Retinal pigment epithelial cell (primary cell): ENCODE measurements at regions not wholly inside any gene's neighbourhood (a gene's known extent, or its start where the extent isn't known, plus 50 kb on each side); places are given as distances from the start of the nearest gene placed in this dataset.

Source experiments
- DNase-seq: peaks from one replicate; pipeline ENCODE4 v3.0.0-alpha.2; 2010; ENCODE audit warnings: low read depth
- H3K4me3 ChIP-seq: 2 replicates; pipeline ENCODE4 v1.5.1; 2011; ENCODE audit warnings: mild to moderate bottlenecking, low read length, control low read depth, moderate library complexity
- TF ChIP-seq, protein P1 (sequence below): conservative IDR thresholded peaks from 2 replicates; pipeline ENCODE4 v1.5.1; 2011; ENCODE audit warnings: low read depth, low read length, control low read depth, inconsistent platforms

DNA sequence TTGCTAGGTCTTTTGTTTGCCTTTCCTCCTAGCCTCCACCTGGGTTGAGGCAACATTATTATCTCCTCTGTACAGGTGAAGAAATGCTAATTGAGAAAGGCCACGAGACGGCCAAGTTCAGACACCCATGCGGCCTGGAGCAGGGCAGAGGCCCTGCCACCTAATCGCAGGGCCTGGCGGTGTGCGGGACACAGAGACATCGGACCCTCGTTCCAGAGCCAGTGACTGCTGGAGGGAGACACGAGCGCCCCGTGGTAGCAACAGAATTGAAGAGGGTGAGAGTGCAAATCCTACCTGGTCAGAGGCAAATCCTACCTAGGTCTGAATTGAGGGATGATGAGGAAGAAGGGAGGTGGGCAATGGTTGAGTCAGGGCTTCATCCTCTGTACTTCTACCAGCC is 113.8 kb upstream of the MEF2A start:
- TF ChIP-seq, protein P1, sequence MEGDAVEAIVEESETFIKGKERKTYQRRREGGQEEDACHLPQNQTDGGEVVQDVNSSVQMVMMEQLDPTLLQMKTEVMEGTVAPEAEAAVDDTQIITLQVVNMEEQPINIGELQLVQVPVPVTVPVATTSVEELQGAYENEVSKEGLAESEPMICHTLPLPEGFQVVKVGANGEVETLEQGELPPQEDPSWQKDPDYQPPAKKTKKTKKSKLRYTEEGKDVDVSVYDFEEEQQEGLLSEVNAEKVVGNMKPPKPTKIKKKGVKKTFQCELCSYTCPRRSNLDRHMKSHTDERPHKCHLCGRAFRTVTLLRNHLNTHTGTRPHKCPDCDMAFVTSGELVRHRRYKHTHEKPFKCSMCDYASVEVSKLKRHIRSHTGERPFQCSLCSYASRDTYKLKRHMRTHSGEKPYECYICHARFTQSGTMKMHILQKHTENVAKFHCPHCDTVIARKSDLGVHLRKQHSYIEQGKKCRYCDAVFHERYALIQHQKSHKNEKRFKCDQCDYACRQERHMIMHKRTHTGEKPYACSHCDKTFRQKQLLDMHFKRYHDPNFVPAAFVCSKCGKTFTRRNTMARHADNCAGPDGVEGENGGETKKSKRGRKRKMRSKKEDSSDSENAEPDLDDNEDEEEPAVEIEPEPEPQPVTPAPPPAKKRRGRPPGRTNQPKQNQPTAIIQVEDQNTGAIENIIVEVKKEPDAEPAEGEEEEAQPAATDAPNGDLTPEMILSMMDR = no peak
- DNase-seq = no peak
- H3K4me3 ChIP-seq = no peak overlapping the region

GRCh38 chr15:99452728-99453636 is 112.8 kb upstream of the MEF2A start:
- TF ChIP-seq, protein P1 = no peak
- DNase-seq = no peak
- H3K4me3 ChIP-seq = no peak overlapping the region

DNA sequence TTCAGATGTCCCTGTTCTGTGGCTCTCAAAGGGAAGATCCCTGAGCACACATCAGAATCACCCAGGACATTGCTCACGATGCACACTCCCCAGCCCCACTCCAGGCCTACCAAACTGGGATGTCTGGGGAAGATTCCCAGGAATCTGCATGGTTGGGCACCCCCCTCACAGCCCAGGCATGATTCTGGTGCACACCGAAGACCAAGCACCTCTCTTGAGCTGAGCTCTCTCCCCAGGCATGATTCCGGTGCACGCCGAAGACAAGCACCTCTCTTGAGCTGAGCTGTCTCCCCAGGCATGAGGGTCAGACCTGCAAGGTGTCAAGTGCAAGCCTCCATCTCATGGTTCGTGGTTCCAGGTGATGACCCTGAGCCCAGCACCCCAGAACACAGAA is 112.2 kb upstream of the MEF2A start:
- TF ChIP-seq, protein P1 = no peak
- DNase-seq = no peak
- H3K4me3 ChIP-seq = no peak overlapping the region

DNA sequence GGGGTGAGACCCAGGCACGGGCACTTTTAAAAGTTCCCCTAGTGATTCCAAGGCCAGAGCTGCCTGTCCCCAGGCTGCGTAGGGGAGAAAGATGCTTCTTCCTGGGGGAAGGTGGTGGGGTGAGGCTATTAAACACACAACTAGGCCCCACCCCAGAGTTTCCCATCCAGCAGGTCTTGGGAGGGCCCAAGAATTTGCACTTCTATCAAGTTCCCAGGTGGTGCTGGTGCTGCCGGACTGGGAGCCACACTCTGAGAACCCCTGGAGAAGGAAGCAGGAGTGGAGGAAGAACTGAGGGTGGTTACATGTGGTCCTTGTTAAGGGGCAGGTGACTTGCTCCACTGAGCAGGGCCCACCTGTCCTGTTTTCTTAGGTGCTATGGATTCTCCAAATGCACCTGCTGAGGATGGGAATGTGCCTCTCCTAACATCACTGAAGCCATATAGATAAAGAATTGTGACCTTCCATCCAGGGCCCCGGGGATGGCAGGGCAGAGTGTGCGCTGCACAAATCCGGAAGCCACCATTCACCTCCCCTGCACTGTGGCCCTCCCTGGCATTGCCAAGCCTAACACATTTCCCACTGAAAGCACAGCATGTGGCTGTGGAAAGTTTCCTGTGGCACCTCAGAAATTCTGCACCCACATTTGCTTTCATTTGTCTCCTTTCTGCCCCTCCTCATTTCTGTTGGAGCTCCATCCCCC is 111.5 kb upstream of the MEF2A start:
- TF ChIP-seq, protein P1 = no peak
- no peak overlapping the region for H3K4me3 ChIP-seq
- DNase-seq = no peak

- no peak overlapping the region for H3K4me3 ChIP-seq
- TF ChIP-seq, protein P1 = no peak
- DNase-seq = peak; percentile 92
Measured at GRCh38 chr15:99454941-99455788, 110.6 kb upstream of the MEF2A start.

- no peak overlapping the region for H3K4me3 ChIP-seq
- no peak for DNase-seq
- TF ChIP-seq, protein P1 = no peak
Measured at GRCh38 chr15:99455789-99456160, 110.0 kb upstream of the MEF2A start.
